Parathyroid adenoma (tissue), 2 donors: ENCODE measurements at regions not wholly inside any gene's neighbourhood (a gene's known extent, or its start where the extent isn't known, plus 50 kb on each side); places are given as distances from the start of the nearest gene placed in this dataset.

Source experiments
- H2AFZ ChIP-seq: fragments of 300-600 bp; sonication (generic); one replicate; pipeline ENCODE4 v1.7.0; 2017; ENCODE audit warnings: antibody characterized with exemption, mild to moderate bottlenecking
- H3K27ac ChIP-seq: fragments of 300-600 bp; sonication (generic); one replicate; pipeline ENCODE4 v1.7.0; 2017
- H3K27me3 ChIP-seq: fragments of 300-600 bp; sonication (generic); one replicate; pipeline ENCODE4 v1.7.0; 2017; ENCODE audit warnings: low read length; ENCODE audit not compliant: control insufficient read depth, insufficient read depth
- H3K36me3 ChIP-seq: fragments of 300-600 bp; sonication (generic); one replicate; pipeline ENCODE4 v1.7.0; 2017; ENCODE audit warnings: low read length; ENCODE audit not compliant: control insufficient read depth, insufficient read depth
- H3K4me1 ChIP-seq: fragments of 300-600 bp; sonication (generic); one replicate; pipeline ENCODE4 v1.7.0; 2017; ENCODE audit warnings: control low read depth
- H3K4me2 ChIP-seq: fragments of 300-600 bp; sonication (generic); one replicate; pipeline ENCODE4 v1.7.0; 2017; ENCODE audit warnings: low read length
- H3K4me3 ChIP-seq: fragments of 300-600 bp; sonication (generic); one replicate; pipeline ENCODE4 v1.7.0; 2017; ENCODE audit warnings: low read depth, low read length
- H3K79me2 ChIP-seq: fragments of 300-600 bp; sonication (generic); one replicate; pipeline ENCODE4 v1.7.0; 2017; ENCODE audit warnings: control low read depth
- H3K9ac ChIP-seq: fragments of 300-600 bp; sonication (generic); one replicate; pipeline ENCODE4 v1.7.0; 2017; ENCODE audit warnings: mild to moderate bottlenecking
- H3K9me3 ChIP-seq: fragments of 300-600 bp; sonication (generic); one replicate; pipeline ENCODE4 v1.7.0; 2017; ENCODE audit warnings: low read length; ENCODE audit not compliant: control insufficient read depth
- TF ChIP-seq, protein P1 (sequence below): fragments of 300-600 bp; sonication (generic); IDR thresholded peaks from one replicate; pipeline ENCODE4 v1.7.0; 2017; ENCODE audit warnings: antibody characterized with exemption, mild to moderate bottlenecking
- donor health status: primary hyperparathyroidism.

DNA sequence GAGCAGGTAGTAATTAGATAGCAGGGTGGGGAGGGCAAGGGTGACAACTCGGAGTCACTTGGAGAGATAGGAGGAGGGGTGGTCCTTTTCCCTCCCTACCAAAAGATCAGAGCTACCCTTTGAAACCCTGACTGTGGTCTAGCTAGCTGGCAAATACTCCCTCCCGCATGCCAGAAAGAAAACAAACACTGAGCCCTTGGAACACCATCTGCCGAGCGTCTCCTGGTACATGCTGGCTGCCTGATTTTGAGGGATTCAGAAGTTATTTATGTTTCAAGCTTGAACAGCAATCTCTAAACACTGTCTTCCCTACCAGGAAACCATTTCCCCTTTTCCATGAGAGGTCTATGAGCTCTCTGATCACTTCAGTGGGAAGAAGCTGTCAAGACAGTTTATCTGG, 291.6 kb upstream of the CFAP20DC start:
- Histone ChIP-seq H2AFZ (peak overlapping the region; percentile 23), H3K36me3 (no peaks in the 10 kb centered on the region), H3K27me3 (no peaks in the 10 kb centered on the region), H3K27ac (no peak overlapping the region), H3K9me3 (no peaks in the 10 kb centered on the region), H3K4me1 (no peaks in the 10 kb centered on the region), H3K4me2 (no peak overlapping the region), H3K79me2 (no peaks in the 10 kb centered on the region), H3K9ac (no peak overlapping the region), H3K4me3 (no peak overlapping the region)
- TF ChIP-seq, protein P1, sequence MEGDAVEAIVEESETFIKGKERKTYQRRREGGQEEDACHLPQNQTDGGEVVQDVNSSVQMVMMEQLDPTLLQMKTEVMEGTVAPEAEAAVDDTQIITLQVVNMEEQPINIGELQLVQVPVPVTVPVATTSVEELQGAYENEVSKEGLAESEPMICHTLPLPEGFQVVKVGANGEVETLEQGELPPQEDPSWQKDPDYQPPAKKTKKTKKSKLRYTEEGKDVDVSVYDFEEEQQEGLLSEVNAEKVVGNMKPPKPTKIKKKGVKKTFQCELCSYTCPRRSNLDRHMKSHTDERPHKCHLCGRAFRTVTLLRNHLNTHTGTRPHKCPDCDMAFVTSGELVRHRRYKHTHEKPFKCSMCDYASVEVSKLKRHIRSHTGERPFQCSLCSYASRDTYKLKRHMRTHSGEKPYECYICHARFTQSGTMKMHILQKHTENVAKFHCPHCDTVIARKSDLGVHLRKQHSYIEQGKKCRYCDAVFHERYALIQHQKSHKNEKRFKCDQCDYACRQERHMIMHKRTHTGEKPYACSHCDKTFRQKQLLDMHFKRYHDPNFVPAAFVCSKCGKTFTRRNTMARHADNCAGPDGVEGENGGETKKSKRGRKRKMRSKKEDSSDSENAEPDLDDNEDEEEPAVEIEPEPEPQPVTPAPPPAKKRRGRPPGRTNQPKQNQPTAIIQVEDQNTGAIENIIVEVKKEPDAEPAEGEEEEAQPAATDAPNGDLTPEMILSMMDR = no peak

DNA sequence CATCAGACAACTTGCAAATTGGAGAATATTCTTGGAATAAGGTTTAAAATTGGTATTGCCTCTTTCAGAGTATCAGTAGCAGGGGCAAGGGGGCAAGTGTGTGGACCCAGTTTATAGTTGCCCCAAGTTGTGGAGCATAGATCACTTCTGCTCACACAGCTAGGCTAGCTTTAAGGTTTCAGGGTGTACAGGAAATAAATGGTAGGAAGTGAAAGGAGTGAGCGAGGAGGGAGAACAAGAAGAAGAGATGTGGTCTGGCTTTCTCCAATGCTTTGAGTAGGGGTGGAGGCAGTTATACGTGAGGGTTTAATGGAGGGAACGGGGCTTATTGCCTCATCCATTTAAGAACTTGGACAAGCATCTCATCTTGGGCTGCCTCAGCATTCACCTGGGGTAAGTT, 290.0 kb upstream of the CFAP20DC start:
- TF ChIP-seq, protein P1 = no peak
- no peaks in the 10 kb centered on the region for H3K4me1 ChIP-seq
- no peak overlapping the region for H3K27ac ChIP-seq
- H3K79me2 ChIP-seq = no peaks in the 10 kb centered on the region
- H3K9ac ChIP-seq = no peak overlapping the region
- H2AFZ ChIP-seq = no peak overlapping the region
- no peaks in the 10 kb centered on the region for H3K9me3 ChIP-seq
- no peaks in the 10 kb centered on the region for H3K36me3 ChIP-seq
- H3K27me3 ChIP-seq = no peaks in the 10 kb centered on the region
- H3K4me3 ChIP-seq = no peak overlapping the region
- H3K4me2 ChIP-seq = no peak overlapping the region

GRCh38 chr3:59338934-59339333, 289.1 kb upstream of the CFAP20DC start:
- no peaks in the 10 kb centered on the region for H3K36me3 ChIP-seq
- H3K9me3 ChIP-seq = no peaks in the 10 kb centered on the region
- H3K4me3 ChIP-seq = no peak overlapping the region
- H3K4me1 ChIP-seq = no peaks in the 10 kb centered on the region
- H3K4me2 ChIP-seq = no peak overlapping the region
- TF ChIP-seq, protein P1 = no peak
- H3K9ac ChIP-seq = no peak overlapping the region
- H3K79me2 ChIP-seq = no peaks in the 10 kb centered on the region
- no peak overlapping the region for H2AFZ ChIP-seq
- no peaks in the 10 kb centered on the region for H3K27me3 ChIP-seq
- no peak overlapping the region for H3K27ac ChIP-seq

DNA sequence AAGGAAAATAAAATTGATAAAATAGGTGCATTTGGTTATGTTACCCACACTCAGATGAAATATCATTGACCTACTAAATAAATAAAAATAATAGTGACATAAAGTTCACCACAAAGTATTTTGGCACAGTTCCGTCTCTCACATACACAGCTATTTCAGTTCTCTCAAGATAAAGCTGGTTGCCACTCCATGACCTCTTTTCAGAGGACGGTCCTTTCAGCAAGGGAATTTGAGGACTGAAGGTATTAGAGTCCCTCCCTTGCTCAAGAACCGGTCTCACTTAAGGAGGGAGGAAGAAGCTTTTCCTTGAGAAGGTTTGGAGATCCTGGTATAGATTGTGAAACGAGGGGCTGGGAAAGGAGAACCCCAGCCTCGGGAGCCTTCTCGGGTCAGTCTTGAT, 285.5 kb upstream of the CFAP20DC start:
- Histone ChIP-seq H3K4me1 (no peaks in the 10 kb centered on the region), H3K9ac (no peak overlapping the region), H3K36me3 (no peaks in the 10 kb centered on the region), H3K79me2 (no peaks in the 10 kb centered on the region), H3K4me2 (no peak overlapping the region), H2AFZ (no peak overlapping the region), H3K27me3 (no peaks in the 10 kb centered on the region), H3K9me3 (no peaks in the 10 kb centered on the region), H3K4me3 (no peak overlapping the region), H3K27ac (no peak overlapping the region)
- TF ChIP-seq, protein P1 = no peak

DNA sequence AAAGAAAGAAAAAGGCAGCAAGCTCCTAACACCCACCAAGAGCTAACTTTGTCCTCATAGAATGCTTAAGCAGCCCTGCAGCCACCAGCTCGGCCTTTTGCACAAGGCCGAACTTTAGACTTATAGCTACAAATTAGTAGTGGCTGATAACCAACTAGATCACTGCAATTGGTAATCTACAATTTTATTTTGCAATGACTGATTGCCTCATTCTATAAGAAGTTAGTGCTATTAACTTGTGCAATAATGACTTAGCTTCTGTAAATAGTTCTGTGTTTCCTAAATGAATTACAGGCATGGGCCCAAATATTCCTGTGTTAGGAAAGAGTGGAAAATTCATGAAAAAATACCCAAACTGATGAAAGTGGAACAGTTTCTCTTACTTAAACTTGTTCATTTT, 284.8 kb upstream of the CFAP20DC start:
- Histone ChIP-seq H3K4me3 (no peak overlapping the region), H3K27ac (no peak overlapping the region), H2AFZ (no peak overlapping the region), H3K9me3 (no peaks in the 10 kb centered on the region), H3K4me2 (no peak overlapping the region), H3K9ac (no peak overlapping the region), H3K36me3 (no peaks in the 10 kb centered on the region), H3K4me1 (no peaks in the 10 kb centered on the region), H3K27me3 (no peaks in the 10 kb centered on the region), H3K79me2 (no peaks in the 10 kb centered on the region)
- TF ChIP-seq, protein P1 = no peak
